Fibroblast of the aortic adventitia (primary cell): ENCODE measurements at regions not wholly inside any gene's neighbourhood (a gene's known extent, or its start where the extent isn't known, plus 50 kb on each side); places are given as distances from the start of the nearest gene placed in this dataset.

ENCODE experiments used
- DNase-seq: peaks from one replicate; pipeline ENCODE4 v3.0.0-alpha.2; 2010; ENCODE audit warnings: low read depth
- H3K4me3 ChIP-seq: 2 replicates; pipeline ENCODE4 v1.5.1; 2011; ENCODE audit warnings: low read depth, mild to moderate bottlenecking, control low read depth, low read length, moderate library complexity
- CTCF ChIP-seq: IDR thresholded peaks from 2 replicates; pipeline ENCODE4 v1.5.1; 2011; ENCODE audit warnings: mild to moderate bottlenecking, low read length, control low read depth, inconsistent platforms; ENCODE audit not compliant: insufficient read depth

DNA sequence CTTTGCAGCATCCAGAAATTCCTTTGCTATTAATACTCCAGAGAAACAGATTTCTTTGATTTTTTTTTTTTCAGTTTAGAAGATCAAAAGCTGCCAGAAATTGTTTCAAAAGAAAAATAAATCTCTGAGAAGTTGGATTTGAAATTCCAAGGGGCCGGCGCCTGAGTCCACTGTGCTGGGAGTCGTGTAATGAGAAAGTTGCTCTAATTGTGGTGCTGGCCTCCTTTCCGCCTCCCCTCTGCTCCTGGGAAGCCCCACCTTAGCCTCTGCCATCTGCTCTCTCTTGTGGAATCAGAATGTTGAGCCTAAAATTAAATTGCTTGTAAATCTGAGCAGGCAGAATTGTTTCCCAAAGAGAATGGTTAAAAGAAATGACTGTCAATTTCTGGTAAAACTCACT, 93.3 kb downstream of the EMX2 start:
- TF ChIP-seq CTCF = no peak
- H3K4me3 ChIP-seq = no peak overlapping the region
- DNase-seq = no peak

- no peak for TF ChIP-seq CTCF
- DNase-seq = no peak
- no peak overlapping the region for H3K4me3 ChIP-seq
Observed at GRCh38 chr10:117638200-117638599, 95.7 kb downstream of the EMX2 start.

GRCh38 chr10:117638664-117639200, 96.2 kb downstream of the EMX2 start:
- DNase-seq = no peak
- no peak for TF ChIP-seq CTCF
- H3K4me3 ChIP-seq = no peak overlapping the region

GRCh38 chr10:117640406-117640805, 97.9 kb downstream of the EMX2 start:
- DNase-seq = no peak
- no peak overlapping the region for H3K4me3 ChIP-seq
- no peak for TF ChIP-seq CTCF

DNA sequence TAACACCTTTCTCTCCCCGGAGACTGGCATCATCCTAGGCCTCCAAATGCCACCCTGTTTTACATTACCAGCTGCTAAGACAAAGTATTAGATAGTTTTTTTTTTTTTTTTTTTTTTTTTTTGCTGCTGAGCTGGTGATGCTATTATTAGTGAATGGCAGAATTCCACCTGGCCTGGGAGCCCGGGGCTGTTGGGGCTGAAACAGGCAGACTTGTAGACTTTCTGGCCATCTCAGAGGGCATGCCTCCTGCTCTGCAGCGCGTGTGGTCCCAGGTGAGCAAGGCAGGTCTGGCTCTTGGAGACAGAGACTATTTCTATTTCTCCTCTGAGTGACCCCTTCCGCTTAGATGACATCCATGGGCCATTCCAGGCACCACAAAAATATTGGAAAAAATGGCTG, 104.2 kb downstream of the EMX2 start:
- TF ChIP-seq CTCF = no peak
- H3K4me3 ChIP-seq = no peak overlapping the region

DNA sequence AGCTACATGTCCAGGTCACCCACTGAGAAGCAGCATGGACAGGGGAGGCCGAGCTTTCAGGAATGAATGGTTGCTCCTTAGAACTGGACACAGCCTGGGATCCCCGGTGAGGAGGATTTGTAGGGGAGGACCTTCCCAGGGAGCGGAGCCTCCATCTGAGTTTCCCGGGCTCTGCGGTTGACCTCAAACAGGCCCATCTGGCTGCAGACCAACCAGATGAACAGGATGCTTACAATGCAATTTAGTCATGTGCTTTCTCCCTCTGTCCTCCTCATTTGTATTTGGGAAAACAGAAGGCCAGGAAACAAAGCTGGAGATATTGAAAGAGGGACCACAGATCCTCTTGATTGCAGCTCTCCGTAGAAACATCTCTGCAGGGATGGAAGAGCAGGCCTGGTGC, 104.8 kb downstream of the EMX2 start:
- DNase-seq = no peak
- TF ChIP-seq CTCF = no peak
- no peak overlapping the region for H3K4me3 ChIP-seq

More for the DNA sequence above, 104.2 kb downstream of the EMX2 start:
- no peak for DNase-seq

GRCh38 chr10:117651121-117651520, 108.6 kb downstream of the EMX2 start:
- no peak overlapping the region for H3K4me3 ChIP-seq
- no peak for DNase-seq
- no peak for TF ChIP-seq CTCF
